Astrocyte (in vitro differentiated cells and primary cell): ENCODE measurements at regions not wholly inside any gene's neighbourhood (a gene's known extent, or its start where the extent isn't known, plus 50 kb on each side); places are given as distances from the start of the nearest gene placed in this dataset.

Source experiments
- DNase-seq: peaks from one replicate; pipeline ENCODE4 v3.0.0-alpha.2; 2010; ENCODE audit warnings: low read depth
- FAIRE-seq: peaks from 2 replicates; lab custom pipeline; 2011; peaks lifted over from hg19 to GRCh38; lab: Jason Lieb, UNC
- H2AFZ ChIP-seq: 2 replicates; pipeline ENCODE4 v1.6.0; 2012; ENCODE audit warnings: low read depth, low read length, inconsistent platforms
- H3K27ac ChIP-seq: 2 replicates; pipeline ENCODE4 v1.5.1; 2011; ENCODE audit warnings: low read depth, low read length, inconsistent platforms
- H3K27me3 ChIP-seq: 2 replicates; pipeline ENCODE4 v1.6.0; 2011; ENCODE audit warnings: low read length, inconsistent platforms; ENCODE audit not compliant: insufficient read depth
- H3K36me3 ChIP-seq: 2 replicates; pipeline ENCODE4 v1.5.1; 2011; ENCODE audit warnings: low read length, inconsistent platforms; ENCODE audit not compliant: insufficient read depth
- H3K4me1 ChIP-seq: 2 replicates; pipeline ENCODE4 v1.5.1; 2011; ENCODE audit warnings: low read length, inconsistent platforms; ENCODE audit not compliant: insufficient read depth
- H3K4me2 ChIP-seq: 2 replicates; pipeline ENCODE4 v1.6.0; 2012; ENCODE audit warnings: low read length, inconsistent platforms
- H3K4me3 ChIP-seq: 2 replicates; pipeline ENCODE4 v1.5.1; 2011; ENCODE audit warnings: low read depth, mild to moderate bottlenecking, low read length, inconsistent platforms; ENCODE audit not compliant: insufficient read depth
- H3K79me2 ChIP-seq: 2 replicates; pipeline ENCODE4 v1.6.0; 2012; ENCODE audit warnings: mild to moderate bottlenecking, low read length, inconsistent platforms; ENCODE audit not compliant: insufficient read depth
- H3K9ac ChIP-seq: 2 replicates; pipeline ENCODE4 v1.6.0; 2012; ENCODE audit warnings: mild to moderate bottlenecking, low read length, inconsistent platforms
- H3K9me3 ChIP-seq: 2 replicates; pipeline ENCODE4 v1.5.1; 2012; ENCODE audit warnings: low read depth, mild to moderate bottlenecking, low read length, inconsistent platforms; ENCODE audit not compliant: insufficient read depth
- H4K20me1 ChIP-seq: 2 replicates; pipeline ENCODE4 v1.6.0; 2012; ENCODE audit warnings: low read length, inconsistent platforms; ENCODE audit not compliant: insufficient read depth
- H3K27ac Mint-ChIP-seq: one replicate; pipeline ENCODE4 v1.8.0; 2021; ENCODE audit warnings: mild to moderate bottlenecking, mixed read lengths; ENCODE audit not compliant: unreplicated experiment
- H3K27me3 Mint-ChIP-seq: one replicate; pipeline ENCODE4 v1.8.0; 2021; ENCODE audit warnings: low read depth, mixed read lengths; ENCODE audit not compliant: unreplicated experiment
- H3K36me3 Mint-ChIP-seq: one replicate; pipeline ENCODE4 v1.8.0; 2021; ENCODE audit warnings: low read depth, mixed read lengths; ENCODE audit not compliant: unreplicated experiment
- H3K4me1 Mint-ChIP-seq: one replicate; pipeline ENCODE4 v1.8.0; 2021; ENCODE audit warnings: low read depth, mixed read lengths; ENCODE audit not compliant: unreplicated experiment
- H3K4me3 Mint-ChIP-seq: one replicate; pipeline ENCODE4 v1.8.0; 2021; ENCODE audit warnings: mild to moderate bottlenecking, moderate library complexity, mixed read lengths; ENCODE audit not compliant: unreplicated experiment
- H3K9me3 Mint-ChIP-seq: one replicate; pipeline ENCODE4 v1.8.0; 2021; ENCODE audit warnings: mild to moderate bottlenecking, mixed read lengths; ENCODE audit not compliant: unreplicated experiment
- CTCF ChIP-seq: IDR thresholded peaks from 2 replicates; pipeline ENCODE4 v1.5.1; 2011; ENCODE audit warnings: low read depth, mild to moderate bottlenecking, inconsistent platforms, low read length, moderate library complexity; ENCODE audit not compliant: insufficient read depth
- EZH2 ChIP-seq: IDR thresholded peaks from 2 replicates; pipeline ENCODE4 v1.6.1; 2012; ENCODE audit warnings: mild to moderate bottlenecking, low read length, inconsistent platforms; ENCODE audit not compliant: insufficient read depth

GRCh38 chr10:75334720-75335119 lies 66.8 kb downstream of the ZNF503 start:
- Histone ChIP-seq H3K36me3 (no peaks in the 10 kb centered on the region), H3K9ac (no peak overlapping the region), H3K4me1 (no peaks in the 10 kb centered on the region), H3K4me2 (no peak overlapping the region), H3K4me3 (no peak overlapping the region), H2AFZ (no peak overlapping the region), H3K27me3 (no peaks in the 10 kb centered on the region), H4K20me1 (no peaks in the 10 kb centered on the region), H3K27ac (no peak overlapping the region), H3K79me2 (no peaks in the 10 kb centered on the region), H3K9me3 (no peaks in the 10 kb centered on the region)
- no peak for TF ChIP-seq EZH2
- TF ChIP-seq CTCF, result no peak
- Mint-ChIP-seq H3K36me3 (no peaks in the 10 kb centered on the region), H3K4me1 (no peaks in the 10 kb centered on the region), H3K27ac (no peak overlapping the region), H3K9me3 (no peaks in the 10 kb centered on the region), H3K4me3 (no peak overlapping the region), H3K27me3 (peaks cover 17% of the 10 kb centered on the region)
- FAIRE-seq (no peak), DNase-seq (no peak)

- no peak overlapping the region for H3K4me3 Mint-ChIP-seq
- no peak for FAIRE-seq
- H3K36me3 Mint-ChIP-seq, result no peaks in the 10 kb centered on the region
- H3K27ac Mint-ChIP-seq, result no peak overlapping the region
- H3K27ac ChIP-seq, result no peak overlapping the region
- no peak overlapping the region for H2AFZ ChIP-seq
- no peaks in the 10 kb centered on the region for H3K79me2 ChIP-seq
- peaks cover 16% of the 10 kb centered on the region for H3K27me3 Mint-ChIP-seq
- H4K20me1 ChIP-seq, result no peaks in the 10 kb centered on the region
- H3K27me3 ChIP-seq, result no peaks in the 10 kb centered on the region
- peaks cover 2% of the 10 kb centered on the region for H3K9me3 Mint-ChIP-seq
- no peak for DNase-seq
- no peak overlapping the region for H3K4me3 ChIP-seq
- no peak overlapping the region for H3K4me2 ChIP-seq
- no peaks in the 10 kb centered on the region for H3K4me1 ChIP-seq
- H3K36me3 ChIP-seq, result no peaks in the 10 kb centered on the region
- no peak overlapping the region for H3K9ac ChIP-seq
- TF ChIP-seq EZH2 (no peak), CTCF (no peak)
- H3K9me3 ChIP-seq, result no peaks in the 10 kb centered on the region
- H3K4me1 Mint-ChIP-seq, result no peaks in the 10 kb centered on the region
Measured at GRCh38 chr10:75332081-75332480, 69.5 kb downstream of the ZNF503 start.

- Mint-ChIP-seq H3K27ac (no peak overlapping the region), H3K4me1 (no peaks in the 10 kb centered on the region), H3K36me3 (no peaks in the 10 kb centered on the region), H3K27me3 (peaks cover 15% of the 10 kb centered on the region), H3K4me3 (no peak overlapping the region), H3K9me3 (peaks cover 2% of the 10 kb centered on the region)
- no peak for DNase-seq
- FAIRE-seq, result no peak
- Histone ChIP-seq H3K27ac (no peak overlapping the region), H3K4me3 (no peak overlapping the region), H3K36me3 (no peaks in the 10 kb centered on the region), H3K4me2 (no peak overlapping the region), H2AFZ (no peak overlapping the region), H3K4me1 (no peaks in the 10 kb centered on the region), H3K9ac (no peak overlapping the region), H3K9me3 (no peaks in the 10 kb centered on the region), H4K20me1 (no peaks in the 10 kb centered on the region), H3K27me3 (no peaks in the 10 kb centered on the region), H3K79me2 (no peaks in the 10 kb centered on the region)
- no peak for TF ChIP-seq CTCF
- no peak for TF ChIP-seq EZH2
Measured at GRCh38 chr10:75331081-75331480, 70.5 kb downstream of the ZNF503 start.
